Keratinocyte (primary cell): ENCODE measurements at regions not wholly inside any gene's neighbourhood (a gene's known extent, or its start where the extent isn't known, plus 50 kb on each side); places are given as distances from the start of the nearest gene placed in this dataset.

ENCODE experiments used
- DNase-seq: peaks from one replicate; pipeline ENCODE4 v3.0.0-alpha.2; 2011; ENCODE audit warnings: low read depth, missing footprints, low spot score
- FAIRE-seq: peaks from 2 replicates; lab custom pipeline; 2011; peaks lifted over from hg19 to GRCh38; lab: Jason Lieb, UNC
- H2AFZ ChIP-seq: 2 replicates; pipeline ENCODE4 v1.6.0; 2012; ENCODE audit warnings: low read length, control low read depth, inconsistent platforms; ENCODE audit not compliant: control insufficient read depth
- H3K27ac ChIP-seq: 2 replicates; pipeline ENCODE4 v1.5.1; 2011; ENCODE audit warnings: low read length; ENCODE audit not compliant: control insufficient read depth, insufficient read depth
- H3K27me3 ChIP-seq: 3 replicates; pipeline ENCODE4 v1.6.0; 2011; ENCODE audit warnings: low read length; ENCODE audit not compliant: control insufficient read depth, insufficient read depth; ENCODE audit errors: extremely low read depth
- H3K36me3 ChIP-seq, 2 experiments: 2 replicates in 1 of 2; 3 replicates in 1 of 2; pipeline ENCODE4 v1.5.1; 2011; ENCODE audit warnings: low read length in 2 of 2, mild to moderate bottlenecking in 1 of 2; ENCODE audit not compliant: control insufficient read depth in 2 of 2, insufficient read depth in 2 of 2; ENCODE audit errors: extremely low read depth in 1 of 2
- H3K4me1 ChIP-seq: 3 replicates; pipeline ENCODE4 v1.5.1; 2011; ENCODE audit warnings: low read length; ENCODE audit not compliant: control insufficient read depth, insufficient read depth; ENCODE audit errors: extremely low read depth
- H3K4me2 ChIP-seq: 3 replicates; pipeline ENCODE4 v1.6.0; 2011; ENCODE audit warnings: low read depth, low read length; ENCODE audit not compliant: control insufficient read depth, insufficient read depth; ENCODE audit errors: extremely low read depth
- H3K4me3 ChIP-seq, 3 experiments: fragments of 200-600 bp in 1 of 3; sonication (generic) in 1 of 3; 2 replicates in 2 of 3; 3 replicates in 1 of 3; pipeline ENCODE4 v1.5.1; 2011 to 2016; ENCODE audit warnings: low read length in 3 of 3, mild to moderate bottlenecking in 3 of 3, control low read depth in 2 of 3, inconsistent platforms in 1 of 3, low read depth in 1 of 3, mixed read lengths in 1 of 3, mixed run types in 1 of 3, moderate library complexity in 1 of 3; ENCODE audit not compliant: control insufficient read depth in 2 of 3, insufficient read depth in 2 of 3; ENCODE audit errors: extremely low read depth in 1 of 3
- H3K79me2 ChIP-seq: 2 replicates; pipeline ENCODE4 v1.6.0; 2012; ENCODE audit warnings: low read length; ENCODE audit not compliant: control insufficient read depth, insufficient read depth
- H3K9ac ChIP-seq: 3 replicates; pipeline ENCODE4 v1.6.0; 2011; ENCODE audit warnings: low read length; ENCODE audit not compliant: control insufficient read depth, insufficient read depth; ENCODE audit errors: extremely low read depth
- H3K9me1 ChIP-seq: 3 replicates; pipeline ENCODE4 v1.6.0; 2011; ENCODE audit warnings: low read length; ENCODE audit not compliant: control insufficient read depth, insufficient read depth; ENCODE audit errors: extremely low read depth
- H3K9me3 ChIP-seq: 2 replicates; pipeline ENCODE4 v1.5.1; 2012; ENCODE audit warnings: low read depth, low read length; ENCODE audit not compliant: control insufficient read depth
- H4K20me1 ChIP-seq: 3 replicates; pipeline ENCODE4 v1.6.0; 2011; ENCODE audit warnings: low read length; ENCODE audit not compliant: control insufficient read depth, insufficient read depth; ENCODE audit errors: extremely low read depth
- CTCF ChIP-seq, 3 experiments: IDR thresholded peaks in 1 of 3; conservative IDR thresholded peaks in 1 of 3; optimal IDR thresholded peaks in 1 of 3; 2 replicates in 2 of 3; 3 replicates in 1 of 3; pipeline versions ENCODE3 to v1.5.1; 2011; ENCODE audit warnings: low read length in 3 of 3, mild to moderate bottlenecking in 3 of 3, moderate library complexity in 2 of 3, control low read depth in 1 of 3, inconsistent platforms in 1 of 3; ENCODE audit not compliant: insufficient read depth in 2 of 3; ENCODE audit errors: extremely low read depth in 1 of 3
- EZH2 ChIP-seq: IDR thresholded peaks from one replicate; pipeline ENCODE4 v1.6.1; 2012; ENCODE audit warnings: inconsistent platforms, mild to moderate bottlenecking, low read length, moderate library complexity
- dilution Hi-C: fragments of 300-500 bp; cut with MboI; formaldehyde crosslinking; loops from one replicate; pipeline ENCODE4 v1.7.0; 2020; ENCODE audit warnings: low sequenced_read_pairs; ENCODE audit not compliant: extremely low pct_ligation_motif_present

DNA sequence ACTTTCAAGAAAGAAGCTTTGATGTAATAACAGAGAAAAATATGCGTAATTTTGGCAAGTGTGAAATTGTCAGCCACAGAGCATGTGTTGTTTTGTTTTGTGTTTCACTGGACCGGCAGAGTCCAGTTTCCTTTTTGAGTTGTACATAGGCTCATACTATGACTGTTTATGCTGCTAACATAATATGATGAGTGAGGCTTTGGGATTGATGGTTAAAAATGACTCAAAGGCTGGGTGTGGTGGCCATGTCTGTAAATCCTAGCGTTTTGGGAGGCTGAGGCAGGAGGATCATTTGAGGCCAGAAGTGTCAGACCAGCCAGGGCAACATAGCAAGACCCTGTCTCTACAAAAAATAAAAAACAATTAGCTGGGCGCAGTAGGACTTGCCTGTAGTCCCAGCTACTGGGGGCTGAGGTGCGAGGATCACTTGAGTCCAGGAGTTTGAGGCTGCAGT lies 487.9 kb downstream of the PCNX1 start:
- Histone ChIP-seq H3K9me1 (no peaks in the 10 kb centered on the region), H3K4me2 (no peak overlapping the region), H3K9me3 (no peaks in the 10 kb centered on the region), H3K9ac (no peak overlapping the region), H3K27me3 (no peaks in the 10 kb centered on the region), H3K4me3 (no peak overlapping the region), H4K20me1 (no peaks in the 10 kb centered on the region), H2AFZ (no peak overlapping the region), H3K36me3 (no peaks in the 10 kb centered on the region), H3K4me1 (no peaks in the 10 kb centered on the region), H3K27ac (no peak overlapping the region), H3K79me2 (peaks cover 40% of the 10 kb centered on the region)
- TF ChIP-seq EZH2 (no peak), CTCF (optimal IDR thresholded peaks at IDR 0.05 in 1 of 3, IDR thresholded peaks at IDR 0.05 in 1 of 3, conservative IDR thresholded peaks at IDR 0.05 in 1 of 3; ENCODE audit: extremely low read depth in 1 of 3, insufficient read depth in 2 of 3, low read length in 3 of 3) (no peak)
- DNase-seq (no peak), FAIRE-seq (no peak)
- dilution Hi-C loops = no loop called here

DNA sequence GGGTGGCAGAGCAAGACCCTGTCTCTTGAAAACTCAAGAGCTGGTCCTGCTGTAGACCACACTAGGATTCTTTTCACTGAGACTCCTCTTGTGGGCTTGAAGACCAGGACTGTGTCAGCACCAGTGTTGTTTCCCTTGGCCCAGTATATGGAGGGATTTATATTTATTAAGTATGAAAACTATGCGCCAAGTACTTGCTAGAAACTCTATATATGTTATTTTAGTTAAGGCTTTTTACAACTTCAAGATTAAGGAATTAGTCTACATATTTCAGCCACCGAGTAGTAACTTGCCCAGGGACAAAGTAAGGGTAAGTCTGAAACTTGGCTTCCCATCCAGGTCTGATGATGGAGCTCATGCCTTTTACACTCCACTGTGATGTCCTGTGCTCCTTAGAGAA lies 488.4 kb downstream of the PCNX1 start:
- H3K4me2 ChIP-seq = no peak overlapping the region

More for the DNA sequence above, 488.4 kb downstream of the PCNX1 start:
- H3K9ac ChIP-seq = no peak overlapping the region
- H4K20me1 ChIP-seq = no peaks in the 10 kb centered on the region
- no peaks in the 10 kb centered on the region for H3K9me3 ChIP-seq
- no peaks in the 10 kb centered on the region for H3K27me3 ChIP-seq
- dilution Hi-C loops = no loop called here
- peaks cover 37% of the 10 kb centered on the region for H3K79me2 ChIP-seq
- no peaks in the 10 kb centered on the region for H3K36me3 ChIP-seq
- H3K27ac ChIP-seq = no peak overlapping the region
- no peak for DNase-seq
- TF ChIP-seq CTCF (optimal IDR thresholded peaks at IDR 0.05 in 1 of 3, IDR thresholded peaks at IDR 0.05 in 1 of 3, conservative IDR thresholded peaks at IDR 0.05 in 1 of 3; ENCODE audit: extremely low read depth in 1 of 3, insufficient read depth in 2 of 3, low read length in 3 of 3) (no peak), EZH2 (no peak)
- FAIRE-seq = no peak
- H3K4me3 ChIP-seq = no peak overlapping the region
- no peak overlapping the region for H2AFZ ChIP-seq
- H3K4me1 ChIP-seq = peaks cover under 1% of the 10 kb centered on the region
- no peaks in the 10 kb centered on the region for H3K9me1 ChIP-seq
